DMS 273 (cell line): ENCODE measurements at regions not wholly inside any gene's neighbourhood (a gene's known extent, or its start where the extent isn't known, plus 50 kb on each side); places are given as distances from the start of the nearest gene placed in this dataset.
"Not testable (repeated sequence)": the region's sequence is repeated elsewhere in the genome, so short reads cannot be mapped to it uniquely, and the experiment has no call there.

ENCODE experiments used
- DNase-seq: peaks from one replicate; lab custom pipeline; 2025; ENCODE audit not compliant: unreplicated experiment; lab: John Stamatoyannopoulos, UW

DNA sequence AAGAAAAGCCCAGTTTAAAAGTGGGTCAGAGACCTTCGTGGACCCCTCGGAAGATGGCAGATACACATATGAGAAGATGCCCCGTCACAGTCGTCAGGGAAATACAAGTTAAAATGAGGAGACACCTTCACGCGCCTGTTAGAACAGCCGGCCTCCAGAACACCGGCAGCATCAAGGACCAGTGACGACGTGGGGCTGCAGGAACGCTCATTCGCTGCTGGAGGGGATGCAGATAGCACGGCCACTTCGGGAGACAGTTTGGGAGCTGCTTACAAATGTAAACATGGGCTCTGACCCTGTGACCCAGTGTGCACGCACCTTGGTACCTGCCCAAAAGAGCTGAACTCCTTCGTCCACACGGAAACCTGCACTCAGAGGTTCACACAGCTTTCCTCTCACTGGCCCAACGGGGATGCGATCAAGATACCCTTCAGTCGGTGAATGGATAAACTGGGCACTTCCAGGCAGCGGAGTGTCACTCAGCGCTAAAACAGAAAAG lies 83.7 kb upstream of the CTDP1 start:
- no peak for DNase-seq

DNA sequence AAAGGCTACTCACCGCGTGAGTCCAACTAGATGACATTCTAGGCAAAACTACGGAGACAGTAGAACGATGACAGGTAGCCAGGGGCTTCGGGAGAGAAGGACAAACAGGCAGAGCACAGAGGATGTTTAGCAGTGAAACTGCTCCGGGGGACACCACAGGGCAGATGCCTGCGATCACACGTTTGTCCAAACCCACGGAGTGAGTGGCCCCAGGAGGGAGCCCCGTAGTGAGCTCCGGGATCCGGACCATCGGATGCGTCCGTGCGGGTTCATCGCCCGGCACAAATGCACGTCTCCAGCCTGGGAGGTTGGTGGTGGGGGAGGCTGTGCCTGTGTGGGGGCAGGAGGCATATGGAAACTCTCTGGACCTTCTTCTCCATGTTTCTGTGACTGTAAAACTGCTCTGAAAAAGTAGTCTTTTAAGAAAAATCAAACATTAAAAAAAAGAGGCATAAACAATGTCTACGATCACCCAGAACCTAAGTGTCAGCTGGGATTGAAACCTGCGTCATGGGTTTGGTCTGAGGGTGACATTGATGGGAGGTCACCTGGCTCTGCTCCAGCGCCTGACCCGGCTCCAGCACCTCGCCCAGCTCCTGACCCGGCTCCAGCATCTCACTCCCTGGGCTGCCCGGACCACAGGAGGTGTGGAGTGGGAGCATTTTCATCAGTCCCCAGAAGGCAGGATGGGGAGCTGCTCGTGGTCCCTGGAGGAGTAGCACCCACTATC lies 83.0 kb upstream of the CTDP1 start:
- no peak for DNase-seq

DNA sequence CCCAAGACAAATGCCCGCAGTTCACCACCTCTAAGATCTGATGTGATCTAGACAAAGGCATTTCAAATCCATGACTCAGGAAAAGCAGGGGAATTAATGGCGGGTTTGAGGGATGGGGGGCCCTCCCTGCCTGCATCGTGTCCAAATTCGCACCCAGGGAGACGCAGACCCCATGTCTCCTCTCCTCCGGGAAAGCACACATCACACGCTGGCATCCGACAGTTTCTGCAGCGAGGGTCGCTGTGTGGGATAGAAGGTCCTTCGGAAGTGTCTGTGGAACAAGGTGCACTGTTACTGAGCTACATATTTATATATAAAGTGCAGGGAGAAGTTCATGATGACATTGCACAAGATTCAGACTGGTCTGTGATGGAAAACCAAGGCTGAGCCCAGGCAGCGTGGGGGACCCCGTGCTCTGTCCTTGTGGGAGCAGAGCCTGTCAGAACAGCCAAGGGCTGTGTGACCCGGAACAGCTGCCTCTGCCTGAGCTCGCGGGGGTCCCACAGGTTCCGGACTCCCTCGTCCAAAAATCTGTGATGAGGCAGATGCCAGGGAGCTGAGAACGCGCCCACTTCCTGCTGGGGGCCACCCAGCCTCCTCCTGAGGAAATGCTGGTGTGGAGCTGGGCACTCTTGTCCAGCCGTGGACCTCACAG lies 82.3 kb upstream of the CTDP1 start:
- DNase-seq = no peak

DNA sequence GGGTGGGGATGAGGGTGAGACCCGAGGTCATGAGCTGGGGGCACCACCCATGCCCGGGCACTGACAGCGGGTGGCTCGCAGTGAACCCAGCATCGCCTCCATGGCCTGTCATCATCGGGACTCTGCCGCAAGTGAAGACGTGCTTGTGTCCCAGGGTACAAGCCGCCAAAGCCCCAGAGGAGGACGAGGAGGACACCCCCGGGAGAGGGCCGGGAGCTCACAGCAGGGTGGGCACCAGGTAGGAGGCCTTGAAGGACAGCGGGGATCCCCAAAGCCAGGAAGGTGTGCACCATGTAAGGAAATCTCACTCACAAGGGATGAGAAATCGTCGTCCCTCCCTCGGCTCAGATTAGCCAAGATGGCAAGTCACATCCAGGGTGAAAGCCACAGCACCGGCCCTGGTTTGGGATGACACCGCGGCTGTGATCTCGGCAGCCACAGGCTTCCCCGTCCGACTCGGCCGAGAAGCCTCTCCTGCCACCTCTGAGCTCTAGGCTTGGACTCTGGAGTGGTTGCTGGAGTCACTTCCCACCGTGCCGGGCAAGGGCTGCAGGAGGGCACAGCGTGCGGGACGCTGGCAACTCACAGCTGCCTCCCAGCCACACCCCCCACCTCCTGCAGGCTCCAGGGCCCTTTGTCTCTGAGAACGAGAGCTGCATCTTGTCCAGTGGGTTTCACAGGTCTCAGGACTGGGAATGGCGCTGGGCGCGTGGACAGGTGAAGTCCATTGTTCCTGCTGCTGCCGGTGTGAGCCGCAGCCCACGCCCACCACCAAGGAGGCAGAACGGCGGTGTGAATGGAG lies 81.6 kb upstream of the CTDP1 start:
- no peak for DNase-seq

DNA sequence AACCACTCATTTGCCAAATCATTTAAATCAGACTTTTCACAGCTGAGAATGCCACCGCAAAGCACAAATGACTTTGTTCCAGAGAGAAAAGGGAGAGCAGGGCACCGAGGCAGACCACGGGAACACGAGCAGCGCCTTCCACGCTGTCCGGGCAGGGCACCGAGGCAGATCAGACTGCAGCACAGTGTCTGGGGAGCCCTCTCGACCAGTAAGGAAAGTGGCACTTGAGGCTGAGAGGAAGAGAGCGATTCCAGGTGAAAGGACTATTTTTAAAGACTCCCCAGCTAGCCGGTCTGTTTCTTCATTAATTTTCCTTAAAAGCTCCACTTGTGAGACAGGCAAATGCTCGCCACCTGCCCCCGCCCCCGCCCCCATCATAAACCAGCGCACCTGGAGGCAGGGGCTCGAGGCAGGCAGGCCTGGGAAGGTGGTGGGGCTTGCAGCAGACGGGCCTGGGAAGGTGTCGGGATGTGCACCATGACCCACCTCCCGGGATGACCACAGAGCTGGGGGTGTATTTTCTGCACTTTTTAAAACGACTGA lies 80.9 kb upstream of the CTDP1 start:
- no peak for DNase-seq

DNA sequence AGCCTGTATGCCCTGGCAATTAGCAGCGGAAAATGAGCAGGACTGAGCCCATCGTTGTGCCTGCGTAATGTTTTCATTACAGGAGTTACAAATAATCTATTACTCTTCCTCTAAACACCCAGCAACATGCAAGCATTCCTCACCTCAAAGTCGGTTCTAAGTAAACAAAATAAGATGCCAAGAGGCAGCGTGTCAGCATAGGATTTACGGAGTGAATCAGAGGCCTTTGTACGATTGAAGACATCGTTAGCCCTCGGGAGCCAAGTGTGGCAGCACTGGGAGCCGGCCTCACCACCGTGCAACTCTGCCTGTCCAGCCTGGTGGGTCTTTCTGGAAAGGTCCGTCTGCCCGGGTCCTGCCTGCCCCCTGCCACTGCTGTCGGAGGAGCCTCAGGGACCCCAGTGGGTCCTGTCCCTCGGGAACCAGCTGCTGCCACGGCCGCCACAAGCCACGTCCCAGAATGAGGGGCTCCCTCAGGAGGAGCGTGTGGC lies 80.1 kb upstream of the CTDP1 start:
- DNase-seq = no peak

DNA sequence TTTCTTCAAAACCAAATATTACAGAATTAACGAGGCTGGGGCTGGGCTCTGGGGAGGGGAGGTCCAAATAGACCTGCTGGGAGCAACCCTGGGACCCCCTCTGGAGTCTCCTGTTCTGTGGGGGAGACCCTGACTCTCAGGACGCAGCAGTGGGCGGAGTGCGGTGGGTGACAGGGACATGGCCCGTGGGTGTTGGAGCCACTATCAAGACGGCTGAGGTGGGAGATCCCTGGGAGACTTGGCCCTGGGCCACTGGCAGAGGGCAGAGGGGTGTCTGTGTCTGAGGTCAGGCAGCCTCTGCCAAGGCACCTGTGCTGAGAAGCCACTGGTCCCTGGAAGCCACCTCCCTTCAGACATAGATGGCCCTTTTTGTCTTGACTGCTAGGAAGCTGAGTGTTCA lies 79.5 kb upstream of the CTDP1 start:
- no peak for DNase-seq

DNA sequence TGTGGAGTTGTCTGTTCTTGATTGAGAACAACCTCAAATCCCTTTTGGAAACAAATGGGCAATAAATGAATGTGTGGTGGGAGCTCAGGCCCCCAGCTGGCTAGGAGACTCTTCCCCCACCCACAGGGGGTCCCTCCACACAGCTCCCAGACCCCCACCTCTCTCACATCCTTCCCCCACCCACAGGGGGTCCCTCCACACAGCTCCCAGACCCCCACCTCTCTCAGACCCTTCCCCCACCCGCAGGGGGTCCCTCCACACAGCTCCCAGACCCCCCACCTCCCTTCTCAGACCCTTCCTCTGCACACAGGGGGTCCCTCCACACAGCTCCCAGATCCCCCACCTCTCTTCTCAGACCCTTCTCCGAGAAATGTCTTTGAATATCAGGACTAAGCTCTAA lies 79.0 kb upstream of the CTDP1 start:
- no peak for DNase-seq

DNA sequence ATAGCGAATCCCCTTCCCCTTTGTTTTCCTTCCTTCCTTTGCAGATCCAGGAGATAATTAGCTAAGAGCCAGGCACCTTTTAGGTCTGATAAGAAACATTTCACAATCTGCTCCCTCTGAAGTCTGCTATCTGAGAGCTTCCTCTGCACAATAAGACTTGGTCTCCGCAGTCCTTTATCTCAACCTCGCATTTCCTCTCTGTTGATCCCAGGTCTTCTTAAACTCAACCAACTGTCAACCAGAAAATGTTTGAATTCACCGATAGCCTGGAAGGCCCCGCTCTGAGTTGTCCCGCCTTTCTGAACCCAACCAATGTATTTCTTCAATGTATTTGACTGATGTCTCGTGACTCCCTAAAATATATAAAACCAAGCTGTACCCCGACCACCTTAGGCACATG lies 78.4 kb upstream of the CTDP1 start:
- no peak for DNase-seq

DNA sequence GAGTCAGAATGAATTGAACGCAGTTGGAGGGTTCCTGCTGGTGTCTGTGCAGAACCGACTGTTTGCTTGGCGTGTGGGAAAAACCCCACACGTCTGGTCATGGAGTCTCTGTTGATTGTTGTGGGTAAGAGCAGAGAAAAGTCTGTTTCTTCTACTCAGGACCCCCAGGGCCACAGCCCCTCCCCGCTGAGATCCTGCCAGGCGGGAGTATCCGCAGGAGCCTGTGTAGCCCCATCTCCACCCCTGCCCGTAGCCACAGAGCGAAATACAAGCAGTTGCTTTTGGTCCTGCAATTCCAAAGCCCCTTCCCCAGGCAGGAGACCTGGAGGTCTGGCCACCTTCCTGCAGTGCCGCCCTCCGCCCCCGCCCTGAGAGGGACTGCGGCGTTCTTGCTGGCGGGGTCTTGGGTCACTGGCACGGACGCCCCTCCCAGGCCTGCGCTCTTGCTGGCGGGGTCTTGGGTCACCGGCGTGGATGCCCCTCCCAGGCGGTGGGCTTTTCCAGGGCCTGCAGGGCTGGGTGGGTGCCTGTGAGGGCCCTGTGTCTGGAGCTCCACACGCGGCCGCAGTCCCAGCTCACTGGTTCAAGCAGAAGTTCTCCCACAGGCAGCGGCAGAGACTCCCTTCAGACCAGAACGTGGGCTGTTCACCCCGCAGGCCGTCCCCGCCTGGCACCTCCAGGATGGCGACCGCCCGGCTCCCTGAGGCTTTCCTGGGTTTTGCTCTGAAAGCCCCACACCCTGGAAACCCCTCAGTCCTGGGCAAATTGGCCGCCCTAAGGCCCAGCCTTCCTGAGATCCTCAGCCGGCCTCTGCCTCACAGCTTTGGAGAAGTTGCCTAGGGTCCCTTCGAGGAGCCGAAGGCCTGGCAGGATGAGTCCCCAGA lies 76.0 kb upstream of the CTDP1 start:
- no peak for DNase-seq

DNA sequence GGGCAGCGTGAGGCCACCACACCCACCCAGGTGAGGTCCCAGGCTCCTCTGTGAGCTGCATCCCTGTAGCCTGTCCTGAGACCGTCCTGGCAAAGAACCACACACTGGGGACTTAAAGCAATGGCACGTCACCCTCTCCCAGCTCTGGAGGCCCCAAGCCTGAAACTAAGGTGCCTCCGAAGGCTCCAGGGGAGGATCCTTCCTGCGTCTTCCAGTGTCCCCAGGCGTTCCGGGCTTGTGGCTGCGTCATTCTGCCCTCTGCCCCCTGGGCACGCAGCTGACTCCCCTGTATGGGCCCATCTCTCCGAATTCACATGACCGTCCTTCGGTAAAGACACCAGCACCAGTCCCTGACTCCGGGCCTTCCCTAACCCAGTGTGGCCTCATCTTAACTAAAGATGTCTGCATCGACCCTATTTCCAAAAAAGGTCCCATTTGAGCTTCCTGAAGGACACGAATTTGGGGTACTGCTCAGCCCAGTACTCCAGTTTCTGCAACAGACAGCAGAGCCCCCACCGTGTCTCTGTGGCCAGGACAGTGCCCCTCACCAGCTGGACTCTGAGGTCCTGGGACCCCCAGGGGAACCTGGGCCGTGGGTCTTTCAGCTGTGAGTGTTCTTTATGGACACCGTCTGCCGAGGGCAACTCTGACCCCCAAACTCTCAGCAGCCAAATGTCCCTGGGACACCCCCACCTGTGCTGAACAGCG lies 75.2 kb upstream of the CTDP1 start:
- DNase-seq = no peak

DNA sequence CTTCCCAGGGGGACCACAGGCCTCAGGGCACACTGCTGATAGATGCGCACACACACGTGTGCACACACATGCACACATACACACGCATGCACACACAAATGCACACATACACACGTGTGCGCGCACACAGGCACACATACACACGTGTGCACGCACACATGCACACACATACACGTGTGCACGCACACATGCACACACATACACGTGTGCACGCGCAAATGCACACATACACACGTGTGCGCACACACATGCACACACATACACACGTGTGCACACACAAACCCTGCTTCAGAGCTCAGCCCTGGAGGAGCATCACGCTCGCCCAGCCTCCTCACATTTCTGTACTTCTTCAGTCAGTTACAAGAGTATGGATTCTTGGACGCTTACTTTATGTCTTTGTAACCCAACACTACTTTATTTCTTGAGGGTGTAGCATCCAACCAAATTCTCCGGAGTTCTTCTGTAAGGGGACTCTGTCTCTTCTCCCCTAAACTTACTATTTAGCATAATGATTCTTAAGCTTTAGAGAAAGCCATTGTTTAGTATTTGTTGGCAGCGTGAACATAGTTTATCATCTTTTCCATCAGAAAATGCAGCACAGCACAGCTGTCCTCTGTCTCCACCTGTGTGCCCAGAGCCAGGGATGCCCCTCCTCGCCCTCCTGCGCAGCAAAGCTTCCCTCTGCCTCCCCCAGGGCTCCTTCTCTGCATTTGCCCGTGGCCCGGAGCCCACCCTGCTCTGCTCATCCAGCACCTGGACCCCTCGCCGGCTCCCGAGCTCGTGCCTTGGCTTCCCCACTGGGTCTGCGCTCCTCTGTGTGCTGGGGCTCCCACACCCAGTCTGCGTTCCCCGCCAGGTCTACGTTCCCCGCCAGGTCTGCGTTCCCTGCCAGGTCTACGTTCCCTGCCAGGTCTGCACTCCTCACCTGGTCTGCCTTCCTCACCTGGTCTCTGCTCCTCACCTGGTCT lies 74.4 kb upstream of the CTDP1 start:
- DNase-seq = no peak

DNA sequence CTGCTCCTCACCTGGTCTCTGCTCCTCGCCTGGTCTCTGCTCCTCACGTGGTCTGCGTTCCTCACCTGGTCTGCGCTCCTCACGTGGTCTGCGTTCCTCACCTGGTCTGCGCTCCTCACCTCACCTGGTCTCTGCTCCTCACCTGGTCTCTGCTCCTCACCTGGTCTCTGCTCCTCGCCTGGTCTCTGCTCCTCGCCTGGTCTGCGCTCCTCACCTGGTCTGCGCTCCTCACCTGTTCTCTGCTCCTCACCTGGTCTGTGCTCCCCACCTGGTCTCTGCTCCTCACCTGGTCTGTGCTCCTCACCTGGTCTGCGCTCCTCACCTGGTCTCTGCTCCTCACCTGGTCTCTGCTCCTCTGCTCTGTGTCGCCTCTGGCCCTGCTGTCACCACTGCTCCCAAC lies 73.5 kb upstream of the CTDP1 start:
- DNase-seq = not testable (repeated sequence)

DNA sequence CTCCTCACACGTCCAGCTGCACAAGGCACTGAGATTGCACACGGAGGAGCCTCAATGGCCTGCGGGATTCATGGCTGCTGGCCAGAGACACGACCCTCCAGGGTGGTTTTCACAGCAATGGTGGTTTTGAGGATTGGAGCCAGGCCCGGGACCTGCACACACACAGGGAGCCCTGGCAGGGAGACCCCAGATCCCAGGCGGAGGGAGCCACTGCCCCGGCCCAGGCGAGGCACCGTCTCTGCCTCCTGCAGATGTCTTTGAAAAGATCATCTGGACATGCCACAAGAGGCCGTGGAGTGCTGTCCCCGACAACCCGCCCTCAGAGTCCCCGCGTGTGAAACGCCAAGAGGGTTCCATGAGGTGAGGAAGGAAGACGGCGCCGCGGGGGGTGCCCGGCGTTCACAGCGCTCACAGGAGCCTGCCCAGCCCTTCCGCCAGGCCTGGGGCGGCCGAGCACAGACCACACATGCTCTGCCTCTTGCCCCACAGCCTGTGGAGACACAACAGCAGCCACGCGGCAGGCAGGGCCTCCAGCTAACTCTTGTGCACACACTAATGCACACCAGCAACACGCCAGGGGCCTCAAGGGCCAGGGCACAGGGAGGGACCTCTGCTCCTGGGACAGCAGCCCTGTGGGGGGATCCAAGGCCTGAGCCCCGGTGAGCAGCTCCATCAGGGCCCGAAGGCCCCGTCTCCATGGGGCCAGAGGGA lies 72.8 kb upstream of the CTDP1 start:
- no peak for DNase-seq

DNA sequence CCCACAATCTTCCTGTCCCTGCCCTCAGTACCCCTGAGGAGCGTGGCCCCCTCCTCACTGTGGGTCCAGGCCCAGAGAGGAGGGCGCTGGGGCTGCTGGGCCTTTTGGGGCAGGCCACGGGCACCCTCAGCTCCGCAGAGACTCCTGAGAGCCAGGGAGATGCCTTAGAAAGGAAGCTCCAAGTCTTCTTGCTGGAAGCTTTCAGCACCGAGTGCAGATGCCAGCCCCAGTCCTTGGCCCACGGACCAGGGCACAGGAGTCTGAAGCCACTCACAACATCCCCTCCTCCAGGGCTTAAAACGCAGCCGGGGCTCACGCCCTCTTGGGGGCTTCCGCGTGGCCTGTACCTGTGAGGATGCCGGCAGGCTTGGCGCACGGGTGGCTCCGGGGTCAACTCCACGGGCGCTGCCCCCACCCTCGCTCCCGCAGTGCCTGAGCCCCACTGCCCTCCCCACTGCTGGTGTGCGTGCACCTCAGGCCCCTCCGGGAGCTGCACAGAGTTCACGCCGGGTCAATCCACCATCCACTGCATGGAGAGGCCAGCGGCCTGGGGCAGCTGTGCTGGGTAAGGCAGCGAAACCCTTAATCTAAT lies 72.1 kb upstream of the CTDP1 start:
- no peak for DNase-seq

DNA sequence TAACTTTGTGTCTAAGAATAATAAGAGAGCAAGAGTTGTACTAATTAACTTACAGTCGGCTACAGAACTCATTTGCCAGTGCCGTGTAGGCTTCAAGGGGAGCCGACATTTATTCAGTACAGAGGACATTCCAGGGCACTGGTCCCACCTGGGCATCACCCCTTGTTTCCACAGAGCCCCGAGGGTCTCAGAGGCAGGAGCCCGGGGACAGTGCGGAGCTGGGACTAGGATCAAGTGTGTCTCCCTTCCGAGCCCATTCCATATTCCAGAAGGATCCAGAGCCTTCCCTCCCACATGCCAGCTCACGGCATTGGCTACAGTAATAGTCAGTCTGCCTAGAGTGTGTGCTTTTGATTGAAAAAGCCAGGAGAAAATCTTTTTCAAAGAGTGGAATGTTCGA lies 71.5 kb upstream of the CTDP1 start:
- DNase-seq = no peak

DNA sequence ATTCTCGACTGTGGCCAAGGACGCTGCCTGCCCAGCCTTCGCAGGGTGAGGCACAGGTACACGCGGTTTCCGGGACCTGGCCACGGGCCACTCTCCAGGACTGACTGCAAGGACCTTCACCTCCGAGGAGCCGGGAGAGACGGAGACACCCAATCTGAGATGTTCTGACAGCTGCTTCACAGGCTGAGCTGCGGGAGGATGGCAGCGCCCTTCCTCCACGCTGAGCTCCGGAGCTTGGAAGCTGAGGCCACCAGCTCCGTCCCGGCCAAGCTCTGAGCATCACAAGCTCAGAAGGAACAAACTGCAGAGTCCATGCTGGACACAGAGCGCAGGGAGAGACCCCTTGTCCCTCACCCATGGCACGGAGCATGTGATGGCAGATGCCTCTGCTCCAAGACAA lies 71.1 kb upstream of the CTDP1 start:
- no peak for DNase-seq

DNA sequence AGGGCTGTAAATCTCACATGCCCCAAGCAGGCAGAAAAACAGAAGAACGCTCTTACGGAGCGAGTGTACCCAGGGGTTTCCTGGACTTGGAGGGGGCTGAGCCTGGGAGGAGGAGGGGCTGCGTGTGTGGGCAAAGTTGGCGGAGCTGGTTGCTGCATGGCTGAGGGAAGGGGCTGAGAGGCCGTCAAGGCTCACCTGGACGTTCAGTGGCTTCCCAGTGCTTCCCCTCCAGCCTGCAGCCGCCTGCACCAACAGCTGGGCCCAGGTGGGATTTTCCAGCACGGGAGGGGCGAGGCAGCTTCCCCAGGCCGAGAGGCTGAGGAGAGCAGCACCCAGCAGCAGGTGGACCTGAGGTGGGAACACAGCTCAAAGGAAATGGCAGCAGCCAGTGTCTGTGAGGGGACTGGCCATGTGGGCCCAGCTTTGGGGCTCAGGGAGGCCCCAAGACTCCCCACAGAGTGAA lies 70.6 kb upstream of the CTDP1 start:
- DNase-seq = no peak
